NCI-H748 (cell line): ENCODE measurements at regions not wholly inside any gene's neighbourhood (a gene's known extent, or its start where the extent isn't known, plus 50 kb on each side); places are given as distances from the start of the nearest gene placed in this dataset.
"Not testable (repeated sequence)": the region's sequence is repeated elsewhere in the genome, so short reads cannot be mapped to it uniquely, and the experiment has no call there.

ENCODE experiments used
- DNase-seq: peaks from one replicate; lab custom pipeline; 2025; ENCODE audit not compliant: unreplicated experiment; lab: John Stamatoyannopoulos, UW

DNA sequence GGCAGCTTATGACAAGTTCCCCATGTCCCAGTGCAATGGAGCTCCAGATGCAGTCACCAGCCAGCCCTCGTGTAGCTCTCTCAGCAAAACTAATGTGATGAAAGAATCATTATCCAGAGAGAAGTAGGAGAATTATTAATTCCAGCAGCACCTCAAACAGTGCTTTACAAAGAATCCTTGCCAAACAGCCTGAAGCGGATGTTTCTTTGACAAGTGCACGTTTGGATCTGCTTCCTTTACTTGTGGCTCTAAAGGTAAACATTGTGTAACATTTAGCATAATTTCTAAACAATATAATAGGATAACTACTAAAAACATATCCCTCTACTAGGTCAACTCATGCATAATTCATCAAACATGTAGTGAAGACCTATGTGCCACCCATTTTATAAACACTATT lies 197.0 kb downstream of the FAM181B start:
- peak; percentile 25 for DNase-seq

DNA sequence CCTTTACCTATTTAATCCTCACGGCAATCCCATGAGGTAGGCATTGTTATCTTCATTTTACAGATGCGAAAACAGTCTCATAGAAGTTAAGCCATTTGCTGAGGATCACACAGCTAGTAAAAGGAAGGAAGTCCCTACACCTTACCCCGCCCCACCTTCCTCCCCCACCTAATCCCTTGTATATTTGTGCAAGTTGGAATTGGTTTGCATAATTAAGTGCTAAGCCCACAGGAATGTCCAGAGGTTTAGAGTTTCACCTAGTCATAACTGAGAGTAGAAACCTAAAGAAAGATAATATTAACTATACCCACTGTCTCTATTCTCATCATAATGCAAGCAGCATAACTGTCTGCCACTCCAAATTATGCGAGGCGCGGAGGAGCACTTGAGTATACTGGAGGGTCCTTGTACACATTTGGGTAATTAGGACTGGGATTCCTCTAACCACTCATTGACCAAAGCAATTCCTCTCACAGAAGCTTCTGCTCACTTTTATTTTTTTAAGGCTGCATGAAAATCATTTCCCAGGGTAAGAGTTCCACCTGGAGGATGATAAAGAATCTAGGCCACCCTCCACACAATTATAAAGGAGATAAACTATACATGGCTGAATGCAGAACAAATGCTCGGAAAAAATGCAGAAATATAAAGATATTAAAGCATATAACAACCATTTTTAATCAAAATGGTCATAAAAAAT lies 199.9 kb downstream of the FAM181B start:
- DNase-seq: peak; percentile 19

DNA sequence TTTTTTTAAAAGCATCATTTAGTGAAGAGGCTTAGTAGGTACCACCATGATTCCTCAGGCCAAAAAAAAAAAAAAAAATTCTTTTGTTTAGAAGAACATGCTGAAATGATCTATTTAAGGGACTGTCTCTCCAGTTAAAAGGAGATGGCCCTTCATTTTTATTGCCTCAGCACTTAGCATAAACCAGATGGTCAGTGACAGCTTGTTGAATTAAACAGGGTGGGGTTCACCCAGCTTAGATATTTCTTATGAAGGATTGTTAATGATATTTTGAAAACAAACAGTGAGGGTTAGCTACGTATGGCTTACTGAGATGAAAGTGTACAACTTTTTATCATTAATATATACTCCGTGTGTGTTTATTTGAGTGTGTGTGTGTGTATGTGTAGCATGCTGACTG lies 203.7 kb downstream of the FAM181B start:
- DNase-seq: peak; percentile 78

DNA sequence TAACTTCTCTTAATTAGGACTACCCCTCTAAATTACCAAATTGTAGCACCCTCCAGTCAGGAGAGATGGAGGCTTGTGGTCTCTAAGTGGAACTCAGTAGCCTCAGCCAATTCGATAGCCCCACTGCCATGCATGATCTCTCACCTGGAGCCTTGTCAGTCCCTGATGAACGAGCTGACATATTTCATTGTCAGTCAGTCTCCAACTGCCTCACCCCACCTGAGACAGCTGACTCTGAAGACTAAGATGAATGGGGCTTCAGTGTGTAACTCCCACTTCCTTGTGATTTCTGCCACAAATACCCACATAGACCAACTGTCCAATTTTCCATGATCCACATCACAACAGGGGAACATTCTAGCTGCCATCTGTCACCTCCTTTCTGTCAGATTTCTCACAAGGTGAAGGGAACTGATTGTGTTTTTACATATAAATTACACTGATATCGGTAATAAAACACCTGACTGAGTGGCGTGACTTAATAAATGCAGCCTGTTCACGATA lies 206.5 kb downstream of the FAM181B start:
- no peak for DNase-seq

DNA sequence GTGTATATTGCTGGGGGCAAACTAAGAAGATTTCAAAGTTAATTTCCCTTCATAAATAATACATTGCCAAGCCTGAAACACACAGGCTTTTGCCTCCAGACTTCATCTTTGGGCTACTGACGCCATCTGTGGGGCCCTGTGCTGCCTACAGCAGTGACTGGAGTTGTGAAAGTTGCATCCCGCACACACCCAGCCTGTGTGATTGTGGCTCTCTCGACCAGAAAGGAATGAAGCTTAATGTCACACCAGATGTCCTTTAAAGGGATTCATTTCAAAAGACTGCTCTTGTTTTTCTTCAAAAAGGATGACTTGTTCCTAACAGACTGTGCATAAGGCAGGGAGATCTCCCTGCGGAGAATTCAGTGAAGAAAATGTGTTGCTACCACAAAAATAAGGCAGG lies 210.5 kb downstream of the FAM181B start:
- DNase-seq: peak; percentile 4

DNA sequence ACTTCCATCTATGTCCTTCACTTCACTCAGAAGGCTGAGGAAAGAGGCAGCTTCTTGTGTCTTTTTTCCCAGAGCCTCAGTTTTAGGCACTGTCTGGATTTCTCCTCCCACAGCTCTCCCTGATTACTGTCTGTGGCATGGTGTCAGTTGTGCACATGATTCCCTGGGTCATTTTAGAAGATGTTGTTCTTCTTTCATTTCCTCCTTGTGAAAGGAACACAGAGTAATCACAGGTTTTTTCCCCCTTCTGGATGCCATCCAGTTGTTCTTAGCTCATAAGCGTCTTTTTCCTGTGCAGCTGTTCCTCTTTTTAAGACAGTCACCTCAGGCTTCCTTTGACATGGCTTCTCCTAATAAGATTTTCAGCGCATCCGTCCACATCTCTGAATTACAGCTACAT lies 212.2 kb downstream of the FAM181B start:
- DNase-seq: no peak

DNA sequence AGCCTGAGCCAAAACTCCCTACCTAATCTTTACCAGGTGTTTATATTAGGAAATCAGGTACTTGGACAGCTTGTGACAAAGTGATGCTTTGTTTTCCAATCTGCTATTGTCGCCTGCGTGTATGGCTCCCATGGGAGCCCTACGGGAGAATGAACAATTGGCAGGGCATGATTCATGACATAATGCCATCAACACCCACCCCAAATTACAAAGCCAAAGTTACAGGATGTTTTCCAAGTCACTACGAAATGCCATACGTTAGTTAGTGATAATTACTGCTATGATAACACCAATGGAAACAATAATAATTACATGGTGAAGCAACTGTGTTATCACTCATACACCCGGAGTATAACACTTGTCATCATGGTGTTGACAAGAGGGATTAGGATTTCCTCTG lies 226.4 kb downstream of the FAM181B start:
- peak; percentile 86 for DNase-seq

DNA sequence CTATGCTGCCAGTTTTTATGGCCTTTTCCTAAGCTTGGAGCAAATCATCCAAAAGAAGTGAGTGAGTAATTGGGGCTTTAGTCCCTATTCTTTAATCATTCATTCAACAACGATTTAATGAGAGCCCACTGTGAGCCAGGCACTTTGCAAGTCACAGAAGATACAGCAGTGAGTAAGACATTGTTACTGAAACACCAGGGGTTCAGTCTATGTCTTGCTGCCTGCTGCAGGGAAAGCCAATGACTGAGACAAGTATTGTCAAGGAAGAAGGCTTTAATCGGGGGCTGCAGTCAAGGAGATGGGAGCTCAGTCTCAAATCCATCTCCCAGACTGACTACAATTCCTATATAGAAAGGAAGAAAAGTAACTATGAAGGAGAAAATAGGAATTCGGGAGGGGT lies 228.3 kb downstream of the FAM181B start:
- DNase-seq: no peak

DNA sequence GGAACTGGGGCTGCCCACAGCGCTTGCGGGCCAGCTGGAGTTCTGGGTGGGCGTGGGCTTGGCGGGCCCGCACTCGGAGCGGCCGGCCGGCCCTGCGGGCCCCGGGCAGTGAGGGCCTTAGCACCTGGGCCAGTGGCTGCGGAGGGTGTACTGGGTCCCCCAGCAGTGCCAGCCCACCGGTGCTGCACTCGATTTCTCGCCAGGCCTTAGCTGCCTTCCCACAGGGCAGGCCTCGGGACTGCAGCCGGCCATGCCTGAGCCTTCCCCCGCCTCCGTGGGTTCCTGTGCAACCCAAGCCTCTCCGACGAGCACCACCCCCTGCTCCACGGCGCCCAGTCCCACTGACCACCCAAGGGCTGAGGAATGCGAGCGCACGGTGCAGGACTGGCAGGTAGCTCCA lies 232.5 kb downstream of the FAM181B start:
- not testable (repeated sequence) for DNase-seq

DNA sequence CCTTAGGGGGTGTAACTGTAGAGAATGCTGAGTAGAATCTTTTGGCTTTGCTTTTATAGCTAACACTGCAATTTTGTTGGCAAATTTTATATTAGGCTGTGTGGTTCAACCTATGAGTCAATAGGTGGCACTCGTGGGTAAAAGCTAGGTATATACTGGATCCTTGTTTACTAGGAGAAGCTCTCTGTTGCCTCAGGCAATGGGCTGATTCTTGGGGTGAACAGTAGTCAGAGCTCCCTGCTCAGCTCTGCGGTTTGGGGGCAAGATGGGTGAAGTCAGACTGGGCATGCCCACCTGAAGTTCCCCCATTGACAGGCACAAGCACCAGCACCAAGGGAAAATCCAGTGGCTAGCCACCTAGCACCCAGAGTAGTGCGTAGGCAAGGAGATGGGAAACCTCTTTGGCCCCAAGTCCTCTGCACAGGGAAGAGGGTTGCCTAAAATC lies 238.7 kb downstream of the FAM181B start:
- peak; percentile 55 for DNase-seq

DNA sequence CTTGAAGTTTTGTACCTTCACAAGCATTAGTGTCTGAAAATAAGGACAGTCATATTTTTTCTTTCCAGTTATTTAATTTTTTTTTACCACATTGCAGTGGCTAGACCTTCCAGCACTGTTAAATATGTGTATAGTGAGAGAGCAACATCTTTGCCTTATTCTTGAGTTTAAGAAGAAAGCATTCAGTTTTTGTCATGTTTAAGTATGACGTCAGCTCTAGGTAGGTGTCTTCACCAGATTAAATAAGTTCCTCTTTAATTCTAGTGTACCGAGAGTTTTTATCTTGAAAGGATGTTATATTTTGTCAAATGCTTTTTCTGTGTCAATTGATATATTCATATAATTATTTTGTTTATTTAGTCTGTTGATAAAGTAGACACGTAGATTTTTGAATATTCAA lies 258.8 kb downstream of the FAM181B start:
- DNase-seq: no peak

DNA sequence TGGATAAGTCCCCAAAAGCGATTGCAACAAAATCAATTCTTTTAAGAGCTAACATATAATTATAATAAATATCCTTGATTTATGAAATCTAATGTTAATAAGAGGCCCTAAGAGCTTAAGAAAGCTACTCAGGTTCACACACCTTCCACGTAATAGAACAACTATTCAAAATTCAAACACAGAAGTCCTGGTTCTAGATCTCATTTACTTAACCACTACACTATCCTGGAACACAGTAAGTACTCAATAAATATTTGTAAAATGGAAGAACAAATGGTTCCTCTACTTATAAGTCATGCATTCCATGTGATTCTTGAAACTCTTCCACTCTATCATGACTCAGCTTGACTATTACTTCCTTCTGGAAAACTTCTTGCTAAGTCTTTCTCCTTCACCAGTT lies 268.2 kb downstream of the FAM181B start:
- DNase-seq: no peak

DNA sequence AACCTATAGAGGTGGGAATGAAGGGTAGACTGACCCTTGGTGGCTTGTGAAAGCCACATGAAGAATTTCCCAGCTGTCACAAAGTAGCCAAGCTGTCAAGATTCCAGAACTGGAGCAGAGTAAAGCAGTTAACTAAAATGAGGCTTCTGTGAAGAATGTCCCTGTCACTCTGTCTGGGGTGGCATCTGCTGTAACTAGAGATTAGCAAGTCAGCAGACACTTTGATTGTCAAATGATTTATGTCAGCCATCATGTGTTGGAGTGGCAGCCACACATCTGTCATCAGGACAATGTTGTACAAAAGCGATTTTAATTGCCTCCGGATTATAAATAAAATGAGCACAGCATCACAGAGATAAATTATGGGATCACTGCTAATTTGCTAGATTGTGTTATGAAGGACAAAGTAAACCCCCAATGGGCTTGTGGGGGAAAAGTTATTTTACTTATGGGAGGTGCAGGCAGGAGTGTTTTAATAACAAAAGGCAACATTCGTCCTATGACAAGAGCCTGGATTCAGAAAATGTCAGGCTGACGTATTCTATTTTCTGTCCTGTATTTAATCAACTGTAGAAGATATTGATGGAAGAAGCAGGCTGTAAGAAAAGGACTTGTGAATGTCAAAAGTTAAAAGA lies 270.9 kb downstream of the FAM181B start:
- peak; percentile 74 for DNase-seq

DNA sequence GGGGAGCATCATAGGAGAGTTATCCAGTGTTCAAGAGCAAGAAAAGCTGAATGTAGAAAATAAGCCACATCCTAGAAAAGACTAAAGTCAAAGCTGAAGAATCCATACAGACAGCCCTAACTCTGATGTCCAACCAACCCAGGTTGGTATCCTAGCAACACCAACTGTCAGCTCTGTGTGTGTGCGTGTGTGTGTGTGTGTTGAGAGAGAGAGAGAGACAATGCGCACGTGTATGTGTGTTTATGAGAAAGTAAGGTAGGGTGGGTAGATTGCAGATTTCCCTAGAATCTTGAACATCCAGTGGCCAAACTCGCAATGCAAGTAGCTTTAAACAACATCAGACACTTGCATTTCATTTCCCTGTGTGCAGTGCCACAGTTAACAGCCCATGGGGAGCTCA lies 274.9 kb downstream of the FAM181B start:
- DNase-seq: peak; percentile 75

DNA sequence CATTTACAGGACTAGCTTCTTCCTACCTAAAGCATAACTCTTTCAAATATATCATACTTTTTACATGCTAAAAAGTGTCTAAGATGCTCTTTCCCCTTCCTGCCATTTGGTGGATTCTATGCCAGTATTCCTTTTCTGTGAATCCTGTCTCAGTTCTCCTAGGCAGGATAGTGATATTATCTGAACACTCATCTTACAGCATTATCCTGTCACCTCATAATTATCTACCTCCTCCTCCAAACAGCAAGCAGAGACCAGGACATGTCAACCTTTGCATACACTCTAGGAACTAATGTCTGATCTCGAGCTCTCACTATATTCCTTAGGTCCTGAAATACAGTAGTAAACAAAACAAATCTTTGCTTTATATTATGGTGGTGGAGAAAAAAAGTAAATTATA lies 275.5 kb downstream of the FAM181B start:
- no peak for DNase-seq

DNA sequence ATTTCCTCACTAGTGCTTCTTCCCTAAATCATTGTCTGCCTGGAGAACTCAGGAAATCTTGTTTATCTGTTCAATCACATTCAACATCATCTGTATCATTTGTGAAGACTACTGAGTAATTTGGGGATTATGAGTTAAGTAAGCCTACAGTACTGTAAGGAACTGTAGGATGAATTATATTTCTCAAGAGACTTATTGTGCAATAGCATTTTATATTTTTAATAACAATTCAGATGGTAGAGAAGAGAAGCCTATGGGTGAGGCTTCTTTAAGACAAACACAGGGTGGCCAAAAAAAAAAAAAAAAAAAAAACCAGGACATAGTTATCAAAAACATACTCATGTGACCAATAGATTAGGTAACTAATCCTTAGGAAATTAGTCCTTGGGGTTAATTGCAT lies 282.7 kb downstream of the FAM181B start:
- DNase-seq: no peak

DNA sequence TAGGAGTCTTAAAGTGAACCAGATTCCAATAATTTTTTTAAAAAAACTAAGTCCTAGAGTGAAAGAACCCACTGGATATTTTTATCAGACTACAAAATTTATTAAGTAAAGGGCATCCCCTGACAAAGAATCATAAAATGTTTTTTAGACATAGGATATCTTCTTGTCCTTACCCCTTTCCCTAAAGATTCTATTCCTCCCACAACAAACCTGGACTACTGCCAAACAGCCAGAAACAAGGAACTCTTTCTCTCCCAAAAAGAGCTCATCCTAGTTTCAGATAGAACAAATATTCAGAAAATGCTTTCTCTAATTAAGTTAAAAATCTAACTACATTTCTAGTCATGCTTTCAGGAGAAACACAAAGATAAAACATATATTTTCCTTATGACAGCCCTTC lies 327.1 kb downstream of the FAM181B start:
- DNase-seq: no peak

DNA sequence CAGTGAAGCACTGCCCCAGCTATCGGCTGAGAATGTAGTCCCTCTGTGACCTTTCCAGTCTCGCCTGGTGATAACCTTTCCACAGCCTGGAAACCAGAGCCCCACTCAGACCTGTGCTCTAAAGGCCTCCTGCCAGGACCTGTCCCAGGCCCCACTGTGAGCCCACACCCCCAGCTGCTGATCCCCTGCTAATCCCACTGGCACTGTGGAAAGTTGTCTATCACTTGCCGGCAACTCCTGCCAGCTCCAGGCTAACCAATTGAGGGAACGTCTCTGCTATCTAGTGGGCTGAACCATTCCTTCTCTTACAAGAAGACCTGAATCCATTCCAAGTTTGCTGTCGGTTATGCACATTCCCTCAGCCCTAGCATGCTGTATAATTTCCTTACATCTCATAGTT lies 328.2 kb downstream of the FAM181B start:
- DNase-seq: no peak

DNA sequence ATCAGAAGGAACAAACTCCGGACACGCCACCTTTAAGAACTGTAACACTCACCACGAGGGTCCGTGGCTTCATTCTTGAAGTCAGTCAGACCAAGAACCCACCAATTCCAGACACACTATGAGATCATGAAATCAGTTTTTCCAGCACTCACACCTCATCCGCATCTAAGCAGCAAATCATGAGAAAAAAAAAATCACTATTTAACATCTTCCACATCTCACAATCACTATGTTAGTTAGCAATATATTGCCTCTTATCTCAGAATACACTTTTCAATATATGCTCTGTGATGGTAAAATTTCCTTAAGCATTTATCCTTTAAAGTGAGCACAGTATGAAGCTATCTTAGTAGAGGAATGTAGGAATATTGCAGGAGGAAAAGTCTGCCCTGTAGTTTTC lies 328.7 kb downstream of the FAM181B start:
- no peak for DNase-seq

DNA sequence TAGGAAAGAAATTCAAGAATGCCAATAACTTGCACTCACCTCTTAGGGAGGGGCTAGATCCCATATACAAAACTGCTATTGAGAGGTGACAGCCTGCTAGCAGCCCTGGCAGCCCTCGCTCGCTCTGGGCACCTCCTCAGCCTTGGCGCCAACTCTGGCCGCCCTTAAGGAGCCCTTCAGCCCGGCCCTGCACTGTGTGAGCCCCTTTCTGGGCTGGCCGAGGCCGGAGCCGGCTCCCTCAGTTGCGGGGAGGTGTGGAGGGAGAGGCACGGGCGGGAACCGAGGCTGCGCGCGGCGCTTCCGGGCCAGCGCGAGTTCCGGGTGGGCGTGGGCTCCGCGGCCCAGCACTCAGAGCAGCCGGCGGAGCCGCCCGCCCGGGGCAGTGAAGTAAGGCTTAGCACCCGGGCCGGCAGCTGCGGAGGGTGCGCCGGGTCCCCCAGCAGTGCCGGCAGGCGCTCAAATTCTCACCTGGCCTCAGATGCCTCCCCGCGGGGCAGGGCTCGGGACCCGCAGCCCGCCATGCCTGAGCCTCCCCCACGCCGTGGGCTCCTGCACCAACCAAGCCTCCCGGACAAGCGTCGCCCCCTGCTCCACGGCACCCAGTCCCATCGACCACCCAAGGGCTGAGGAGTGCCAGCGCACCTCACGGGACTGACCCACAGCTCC lies 329.9 kb downstream of the FAM181B start:
- DNase-seq: peak; percentile 36

DNA sequence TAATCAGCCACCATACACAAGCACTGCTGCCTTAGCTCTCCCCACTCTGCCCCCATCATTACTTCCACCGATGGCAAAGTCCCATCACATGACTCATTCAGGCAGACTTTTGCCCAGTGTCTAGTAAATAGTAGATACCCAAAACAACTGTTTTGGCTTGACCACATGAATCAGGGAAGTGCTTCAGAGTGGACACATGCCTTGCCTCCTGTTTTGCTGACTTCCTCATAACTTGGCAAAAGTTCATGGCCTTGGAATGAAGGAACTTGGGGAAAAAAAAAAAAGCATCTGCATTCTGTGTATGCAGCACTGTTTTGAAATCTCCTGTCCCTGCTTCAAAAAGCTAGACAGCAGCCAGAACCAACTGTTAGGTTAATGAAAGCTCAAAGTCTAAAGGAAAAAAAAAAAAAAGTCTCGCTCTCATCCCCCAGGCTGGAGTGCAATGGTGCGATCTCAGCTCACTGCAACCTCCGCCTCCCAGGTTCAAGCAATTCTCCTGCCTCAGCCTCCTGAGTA lies 335.3 kb downstream of the FAM181B start:
- DNase-seq: no peak

DNA sequence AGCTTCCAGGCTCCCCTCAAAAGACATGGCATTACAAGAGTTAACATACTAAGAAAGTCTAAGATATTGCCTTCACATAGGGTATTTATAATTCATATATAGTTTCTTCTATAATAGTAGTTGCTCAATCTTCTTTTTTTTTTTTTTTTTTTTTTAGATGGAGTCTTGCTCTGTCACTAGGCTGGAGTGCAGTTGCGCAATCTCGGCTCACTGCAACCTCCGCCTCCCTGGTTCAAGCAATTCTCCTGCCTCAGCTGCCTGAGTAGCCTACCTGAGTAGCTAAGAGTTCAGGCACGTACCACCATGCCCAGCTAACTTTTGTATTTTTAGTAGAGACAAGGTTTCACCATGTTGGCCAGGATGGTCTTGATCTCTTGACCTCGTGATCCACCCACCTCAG lies 337.0 kb downstream of the FAM181B start:
- not testable (repeated sequence) for DNase-seq
